Karpas-422 (cell line): ENCODE measurements at regions not wholly inside any gene's neighbourhood (a gene's known extent, or its start where the extent isn't known, plus 50 kb on each side); places are given as distances from the start of the nearest gene placed in this dataset.

ENCODE experiments used
- DNase-seq: peaks from one replicate; pipeline ENCODE4 v3.0.0-alpha.2; 2015
- H2AFZ ChIP-seq: fragments of 200-600 bp; sonication (generic); 2 replicates; pipeline ENCODE4 v1.6.1; 2014; ENCODE audit warnings: antibody characterized with exemption, low read length, mixed read lengths
- H3K27ac ChIP-seq: fragments of 200-600 bp; sonication (generic); 2 replicates; pipeline ENCODE4 v1.5.1; 2014; ENCODE audit warnings: mild to moderate bottlenecking, low read length, moderate library complexity
- H3K27me3 ChIP-seq: fragments of 200-600 bp; sonication (generic); 2 replicates; pipeline ENCODE4 v1.6.1; 2014; ENCODE audit warnings: low read length, mixed read lengths
- H3K36me3 ChIP-seq: fragments of 200-600 bp; sonication (generic); 2 replicates; pipeline ENCODE4 v1.6.1; 2014; ENCODE audit warnings: low read length, mixed read lengths; ENCODE audit not compliant: insufficient read depth
- H3K4me1 ChIP-seq: fragments of 200-600 bp; sonication (generic); 2 replicates; pipeline ENCODE4 v1.6.1; 2014; ENCODE audit warnings: mild to moderate bottlenecking, low read length, mixed read lengths
- H3K4me2 ChIP-seq: fragments of 200-600 bp; sonication (generic); 2 replicates; pipeline ENCODE4 v1.6.1; 2014; ENCODE audit warnings: low read length, low read depth, mild to moderate bottlenecking; ENCODE audit not compliant: poor library complexity, severe bottlenecking
- H3K4me3 ChIP-seq: fragments of 200-600 bp; sonication (generic); 2 replicates; pipeline ENCODE4 v1.5.1; 2014; ENCODE audit warnings: mild to moderate bottlenecking, antibody characterized with exemption, low read length, mixed read lengths
- H3K79me2 ChIP-seq: fragments of 200-600 bp; sonication (generic); 2 replicates; pipeline ENCODE4 v1.6.1; 2014; ENCODE audit warnings: mild to moderate bottlenecking, low read length, mixed read lengths
- H3K9ac ChIP-seq: fragments of 200-600 bp; sonication (generic); 2 replicates; pipeline ENCODE4 v1.6.0; 2014; ENCODE audit warnings: low read length
- H3K9me2 ChIP-seq: fragments of 200-600 bp; sonication (generic), shearing (Covaris generic); replicated peaks from 2 replicates; pipeline ENCODE4 v1.6.0; 2014; ENCODE audit warnings: mild to moderate bottlenecking, low read length, moderate library complexity; ENCODE audit not compliant: insufficient read depth
- H3K9me3 ChIP-seq: fragments of 300-700, 200-600 bp; sonication (generic); 2 replicates; pipeline ENCODE4 v1.6.1; 2014; ENCODE audit warnings: low read length, mixed read lengths
- H4K20me1 ChIP-seq: fragments of 200-600 bp; sonication (generic); 2 replicates; pipeline ENCODE4 v1.6.1; 2014; ENCODE audit warnings: mild to moderate bottlenecking, antibody characterized with exemption, low read length, low read depth; ENCODE audit not compliant: insufficient read depth

GRCh38 chr3:118304557-118304956 lies 730.1 kb downstream of the IGSF11 start:
- no peak overlapping the region for H3K9ac ChIP-seq
- no peak overlapping the region for H3K4me2 ChIP-seq
- H3K27me3 ChIP-seq = no peaks in the 10 kb centered on the region
- no peak overlapping the region for H3K27ac ChIP-seq
- H3K79me2 ChIP-seq = no peaks in the 10 kb centered on the region
- no peaks in the 10 kb centered on the region for H3K36me3 ChIP-seq
- H3K4me3 ChIP-seq = no peak overlapping the region
- H3K4me1 ChIP-seq = peaks cover 5% of the 10 kb centered on the region; the same call in 1 of the 2 replicates
- H4K20me1 ChIP-seq = no peaks in the 10 kb centered on the region
- no peak overlapping the region for H2AFZ ChIP-seq
- H3K9me2 ChIP-seq = no peaks in the 10 kb centered on the region
- DNase-seq = no peak
- no peaks in the 10 kb centered on the region for H3K9me3 ChIP-seq

DNA sequence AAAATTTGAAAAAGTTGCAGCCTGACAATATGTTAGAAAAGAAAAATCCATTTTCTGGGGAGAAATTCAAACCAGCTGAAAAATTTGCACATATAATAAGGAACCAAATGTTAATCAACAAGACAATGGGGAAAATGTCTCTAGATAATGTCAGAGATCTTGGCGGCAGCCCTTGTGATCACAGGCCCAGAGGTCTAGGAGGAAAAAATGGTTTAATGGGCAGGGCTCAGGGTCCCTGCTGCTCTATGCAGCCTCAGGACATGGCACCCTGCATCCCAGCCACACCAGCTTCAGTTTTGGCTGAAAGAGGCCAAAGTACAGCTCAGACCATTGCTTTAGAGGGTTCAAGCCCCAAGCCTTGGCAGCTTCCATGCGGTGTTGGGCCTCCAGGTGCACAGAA lies 701.9 kb downstream of the IGSF11 start:
- H3K9ac ChIP-seq = no peak overlapping the region
- H3K79me2 ChIP-seq = no peaks in the 10 kb centered on the region
- no peak overlapping the region for H3K4me3 ChIP-seq
- no peaks in the 10 kb centered on the region for H3K36me3 ChIP-seq
- no peak overlapping the region for H3K27ac ChIP-seq
- peaks cover 4% of the 10 kb centered on the region for H3K9me3 ChIP-seq
- no peak overlapping the region for H3K4me2 ChIP-seq
- no peaks in the 10 kb centered on the region for H3K4me1 ChIP-seq
- H3K9me2 ChIP-seq = no peaks in the 10 kb centered on the region
- no peaks in the 10 kb centered on the region for H4K20me1 ChIP-seq
- H3K27me3 ChIP-seq = no peaks in the 10 kb centered on the region
- H2AFZ ChIP-seq = no peak overlapping the region
- DNase-seq = no peak

DNA sequence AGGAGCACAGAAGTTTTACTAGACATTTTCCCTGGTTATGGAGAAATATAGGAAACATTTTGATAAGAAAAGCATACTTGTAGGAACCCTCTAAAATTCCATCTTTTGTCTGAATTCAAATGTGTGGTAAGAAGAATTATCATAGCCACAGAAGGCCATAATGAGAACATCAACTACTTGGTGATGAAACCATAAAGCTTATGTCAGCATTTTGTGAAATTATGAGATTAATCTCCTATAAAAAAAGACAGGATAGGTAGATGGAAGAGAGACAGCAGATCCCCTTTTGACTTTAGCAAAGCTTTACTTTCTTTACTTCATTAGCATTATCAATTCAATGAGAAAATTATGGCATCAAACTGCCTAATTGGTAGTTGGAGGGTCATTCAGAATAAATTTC lies 697.0 kb downstream of the IGSF11 start:
- Histone ChIP-seq H3K27me3 (no peaks in the 10 kb centered on the region), H3K36me3 (no peaks in the 10 kb centered on the region), H3K9me2 (no peaks in the 10 kb centered on the region), H3K4me3 (no peak overlapping the region), H2AFZ (no peak overlapping the region), H3K4me2 (no peak overlapping the region), H3K9ac (no peak overlapping the region), H3K9me3 (peaks cover 3% of the 10 kb centered on the region; the same call in 1 of the 2 replicates), H3K4me1 (no peaks in the 10 kb centered on the region), H4K20me1 (no peaks in the 10 kb centered on the region), H3K79me2 (no peaks in the 10 kb centered on the region), H3K27ac (no peak overlapping the region)
- DNase-seq = no peak

- no peak overlapping the region for H3K4me3 ChIP-seq
- H3K9me3 ChIP-seq = no peaks in the 10 kb centered on the region
- no peak overlapping the region for H3K27ac ChIP-seq
- H3K36me3 ChIP-seq = no peaks in the 10 kb centered on the region
- no peaks in the 10 kb centered on the region for H4K20me1 ChIP-seq
- H3K27me3 ChIP-seq = no peaks in the 10 kb centered on the region
- no peaks in the 10 kb centered on the region for H3K9me2 ChIP-seq
- no peak overlapping the region for H3K4me2 ChIP-seq
- H2AFZ ChIP-seq = no peak overlapping the region
- no peaks in the 10 kb centered on the region for H3K79me2 ChIP-seq
- no peak overlapping the region for H3K9ac ChIP-seq
- DNase-seq = no peak
- no peaks in the 10 kb centered on the region for H3K4me1 ChIP-seq
Measured at GRCh38 chr3:118347396-118348168, 687.1 kb downstream of the IGSF11 start.

GRCh38 chr3:118348169-118348557 lies 686.5 kb downstream of the IGSF11 start:
- no peak overlapping the region for H3K4me2 ChIP-seq
- no peaks in the 10 kb centered on the region for H3K36me3 ChIP-seq
- H3K9me3 ChIP-seq = no peaks in the 10 kb centered on the region
- H3K9me2 ChIP-seq = no peaks in the 10 kb centered on the region
- no peak overlapping the region for H3K9ac ChIP-seq
- no peaks in the 10 kb centered on the region for H3K79me2 ChIP-seq
- no peak overlapping the region for H2AFZ ChIP-seq
- H3K4me1 ChIP-seq = no peaks in the 10 kb centered on the region
- DNase-seq = no peak
- no peaks in the 10 kb centered on the region for H3K27me3 ChIP-seq
- no peak overlapping the region for H3K27ac ChIP-seq
- no peak overlapping the region for H3K4me3 ChIP-seq
- H4K20me1 ChIP-seq = no peaks in the 10 kb centered on the region

DNA sequence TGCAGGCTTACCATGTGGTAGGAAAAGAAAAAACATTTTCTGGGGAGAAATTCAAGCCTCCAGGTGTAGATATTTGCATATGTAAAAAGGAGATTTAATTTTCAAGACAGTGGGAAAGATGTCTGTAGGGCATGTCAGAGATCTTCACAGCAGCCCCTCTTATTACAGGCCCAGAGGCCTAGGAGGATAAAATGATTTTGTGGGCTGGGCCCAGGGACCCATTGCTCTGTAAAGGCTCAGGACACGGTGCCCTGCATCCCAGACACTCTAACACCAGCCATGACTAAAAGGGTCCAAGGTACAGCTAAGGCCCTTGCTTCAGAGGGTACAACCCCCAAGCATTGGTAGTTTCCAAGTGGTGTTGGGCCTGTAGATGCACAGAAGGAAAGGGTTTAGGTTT lies 680.1 kb downstream of the IGSF11 start:
- no peak for DNase-seq
- peaks cover 29% of the 10 kb centered on the region for H3K9me3 ChIP-seq
- no peaks in the 10 kb centered on the region for H4K20me1 ChIP-seq
- no peaks in the 10 kb centered on the region for H3K79me2 ChIP-seq
- no peaks in the 10 kb centered on the region for H3K27me3 ChIP-seq
- H3K4me3 ChIP-seq = no peak overlapping the region
- no peak overlapping the region for H2AFZ ChIP-seq
- H3K4me2 ChIP-seq = no peak overlapping the region
- H3K9me2 ChIP-seq = no peaks in the 10 kb centered on the region
- H3K9ac ChIP-seq = no peak overlapping the region
- no peak overlapping the region for H3K27ac ChIP-seq
- no peaks in the 10 kb centered on the region for H3K4me1 ChIP-seq
- H3K36me3 ChIP-seq = no peaks in the 10 kb centered on the region; the same call in 1 of the 2 replicates

- no peak overlapping the region for H2AFZ ChIP-seq
- no peak overlapping the region for H3K4me2 ChIP-seq
- H3K4me3 ChIP-seq = no peak overlapping the region
- no peak for DNase-seq
- H3K79me2 ChIP-seq = no peaks in the 10 kb centered on the region
- no peaks in the 10 kb centered on the region for H3K9me2 ChIP-seq
- H3K27ac ChIP-seq = no peak overlapping the region
- H3K9ac ChIP-seq = no peak overlapping the region
- no peaks in the 10 kb centered on the region for H3K27me3 ChIP-seq
- H3K4me1 ChIP-seq = no peaks in the 10 kb centered on the region
- no peaks in the 10 kb centered on the region for H3K36me3 ChIP-seq
- H4K20me1 ChIP-seq = no peaks in the 10 kb centered on the region
- H3K9me3 ChIP-seq = peaks cover 13% of the 10 kb centered on the region
Measured at GRCh38 chr3:118369892-118370491, 664.7 kb downstream of the IGSF11 start.

DNA sequence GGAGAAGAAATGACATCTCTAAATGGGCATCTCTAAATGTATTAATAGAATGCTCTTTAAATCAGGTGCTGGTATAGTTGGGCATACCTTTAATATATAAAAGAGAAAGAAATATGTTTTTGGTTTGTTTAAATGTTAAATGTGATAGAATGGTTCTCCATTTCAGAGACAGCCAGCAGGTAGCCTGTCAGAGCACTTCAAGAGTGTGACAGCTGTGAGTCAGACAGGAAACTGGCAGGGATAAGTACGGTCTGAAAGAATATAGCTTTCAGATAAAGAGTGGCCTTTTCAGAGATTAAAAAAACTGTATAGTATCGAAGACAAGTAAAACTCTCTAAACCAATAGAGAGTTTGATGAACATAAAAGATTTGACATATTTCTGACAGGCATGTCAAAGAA lies 654.1 kb downstream of the IGSF11 start:
- no peaks in the 10 kb centered on the region for H4K20me1 ChIP-seq
- H3K4me2 ChIP-seq = no peak overlapping the region
- peaks cover 4% of the 10 kb centered on the region; the same call in 1 of the 2 replicates for H3K4me1 ChIP-seq
- H3K27me3 ChIP-seq = no peaks in the 10 kb centered on the region
- DNase-seq = no peak
- no peak overlapping the region for H2AFZ ChIP-seq
- no peak overlapping the region for H3K9ac ChIP-seq
- H3K36me3 ChIP-seq = no peaks in the 10 kb centered on the region
- no peak overlapping the region for H3K4me3 ChIP-seq
- no peaks in the 10 kb centered on the region for H3K9me3 ChIP-seq
- no peak overlapping the region for H3K27ac ChIP-seq
- no peaks in the 10 kb centered on the region for H3K9me2 ChIP-seq
- H3K79me2 ChIP-seq = no peaks in the 10 kb centered on the region
